ENCODE measurements at regions not wholly inside any gene's neighbourhood (a gene's known extent, or its start where the extent isn't known, plus 50 kb on each side); places are given as distances from the start of the nearest gene placed in this dataset.
"Not testable (repeated sequence)": the region's sequence is repeated elsewhere in the genome, so short reads cannot be mapped to it uniquely, and the experiment has no call there.

- not testable (repeated sequence) for TF ChIP-seq JUNB (CRISPR knock-in tag; conservative IDR thresholded peaks at IDR 0.05); CTCF (IDR thresholded peaks at IDR 0.05 in 2 of 3, conservative IDR thresholded peaks at IDR 0.05 in 1 of 3; ENCODE audit: insufficient read depth in 2 of 3, low read depth in 1 of 3, low read length in 3 of 3); SNRNP70 (optimal IDR thresholded peaks at IDR 0.05; ENCODE audit: low read depth, low read length); MEF2D (tag; conservative IDR thresholded peaks at IDR 0.05; ENCODE audit: low read depth); EZH2 (IDR thresholded peaks at IDR 0.05; ENCODE audit: borderline replicate concordance, low read depth, low read length); ZBTB8A (IDR thresholded peaks at IDR 0.05; ENCODE audit: partially characterized antibody)
These were observed 85.0 kb downstream of the TBR1 start for GRCh38 chr2:161500892-161501610.
